Muscle of arm (tissue), 1 donor: ENCODE measurements at regions not wholly inside any gene's neighbourhood (a gene's known extent, or its start where the extent isn't known, plus 50 kb on each side); places are given as distances from the start of the nearest gene placed in this dataset.
"Not testable (repeated sequence)": the region's sequence is repeated elsewhere in the genome, so short reads cannot be mapped to it uniquely, and the experiment has no call there.

Experiments
- DNase-seq: peaks from one replicate; pipeline ENCODE4 v3.0.0-alpha.2; 2013

DNA sequence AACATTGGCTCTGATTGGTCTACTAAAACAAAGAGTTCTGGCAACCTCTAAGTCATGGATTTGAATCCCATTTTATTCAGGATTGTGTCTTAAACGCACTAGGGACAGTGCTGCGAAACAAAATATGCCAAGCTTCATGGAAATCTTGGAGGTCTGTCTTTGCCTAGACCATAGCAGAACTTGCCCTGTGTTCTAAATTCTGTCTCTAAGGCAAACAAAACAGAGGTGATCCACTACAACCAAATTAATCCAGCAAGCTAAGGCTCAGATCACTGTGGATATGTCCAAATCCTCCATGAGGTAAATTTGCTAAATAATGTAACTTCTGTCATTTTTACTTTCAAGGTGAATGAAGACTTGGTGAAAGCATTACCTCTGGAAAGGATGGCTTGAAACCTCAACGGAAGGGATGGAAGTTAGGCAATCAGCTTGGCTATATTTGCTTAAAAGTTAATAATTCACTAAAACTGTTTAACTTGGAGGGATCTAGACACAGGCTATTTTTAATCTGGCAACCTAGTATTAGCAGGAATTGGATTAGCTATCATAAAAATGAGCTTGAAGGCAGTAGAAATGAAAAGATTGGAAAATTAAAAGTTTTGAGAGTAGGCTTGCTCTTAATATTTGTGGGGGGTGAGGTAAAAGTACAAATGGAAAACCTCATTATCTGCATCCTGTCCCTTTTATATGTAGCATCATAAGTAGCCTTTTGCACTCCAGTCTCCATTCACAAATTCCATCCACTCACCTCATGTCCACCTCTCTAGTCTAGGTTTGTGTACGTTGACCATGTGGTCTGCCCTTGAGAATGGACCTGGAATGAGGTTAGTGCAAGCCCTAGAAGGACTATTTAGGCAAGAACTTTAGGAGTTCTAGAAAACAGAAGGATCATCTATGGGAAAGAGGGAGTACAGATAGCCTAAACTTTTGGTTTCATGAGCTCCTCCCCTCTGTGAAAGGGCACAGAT is 176.2 kb downstream of the SMC2 start:
- DNase-seq: no peak

DNA sequence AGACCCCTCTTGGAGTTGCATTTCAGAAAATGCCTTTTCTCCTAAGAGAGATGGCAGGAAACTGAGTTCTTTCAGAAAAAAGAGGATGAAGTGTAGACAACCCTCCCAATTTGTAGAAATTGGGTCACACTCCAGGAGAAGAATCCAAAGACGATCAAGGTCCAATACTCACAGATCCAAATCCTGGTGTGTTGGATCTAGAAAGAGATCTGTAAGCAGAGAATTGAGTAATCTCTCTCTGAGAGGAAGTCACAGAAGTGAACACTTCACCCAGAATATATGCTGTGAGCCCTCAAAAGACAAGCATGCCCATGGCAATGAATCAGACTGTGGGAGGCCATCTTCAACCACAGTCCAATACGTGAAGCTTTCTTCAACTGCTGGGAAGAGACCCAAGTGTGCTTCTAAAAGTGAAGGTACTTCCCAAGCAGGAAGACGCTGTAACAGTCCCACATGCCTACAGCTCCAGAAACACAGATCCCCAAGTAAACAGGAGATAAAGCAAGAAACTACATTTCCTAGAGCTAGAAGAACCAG is 182.7 kb downstream of the SMC2 start:
- DNase-seq: no peak

DNA sequence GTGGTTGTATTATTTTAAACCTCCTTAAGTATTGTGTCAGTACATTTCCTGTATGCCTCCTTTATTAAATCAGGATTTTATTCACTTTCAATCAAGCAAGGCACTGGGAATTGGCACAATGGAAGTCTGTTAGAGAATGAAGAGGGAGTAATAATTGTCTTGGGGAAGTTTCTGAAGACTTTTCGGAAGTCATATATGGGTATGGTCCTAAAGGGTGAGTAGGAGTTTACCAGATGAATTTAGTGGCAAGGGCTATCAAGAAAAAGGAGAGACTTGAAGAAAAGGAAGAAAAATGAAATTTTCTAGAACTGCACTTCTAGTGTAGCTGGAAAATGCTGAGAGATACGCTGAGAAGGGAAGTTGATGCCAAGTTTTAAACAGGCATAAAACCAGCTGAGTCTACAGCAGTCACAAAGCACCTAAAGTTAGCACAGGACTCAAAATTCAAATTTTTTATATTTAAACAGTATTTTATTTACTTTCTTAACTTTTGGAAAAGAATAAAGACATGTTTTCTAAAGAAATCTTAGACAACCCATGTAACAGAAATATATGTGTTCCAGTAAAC is 184.9 kb downstream of the SMC2 start:
- peak; percentile 32 for DNase-seq

DNA sequence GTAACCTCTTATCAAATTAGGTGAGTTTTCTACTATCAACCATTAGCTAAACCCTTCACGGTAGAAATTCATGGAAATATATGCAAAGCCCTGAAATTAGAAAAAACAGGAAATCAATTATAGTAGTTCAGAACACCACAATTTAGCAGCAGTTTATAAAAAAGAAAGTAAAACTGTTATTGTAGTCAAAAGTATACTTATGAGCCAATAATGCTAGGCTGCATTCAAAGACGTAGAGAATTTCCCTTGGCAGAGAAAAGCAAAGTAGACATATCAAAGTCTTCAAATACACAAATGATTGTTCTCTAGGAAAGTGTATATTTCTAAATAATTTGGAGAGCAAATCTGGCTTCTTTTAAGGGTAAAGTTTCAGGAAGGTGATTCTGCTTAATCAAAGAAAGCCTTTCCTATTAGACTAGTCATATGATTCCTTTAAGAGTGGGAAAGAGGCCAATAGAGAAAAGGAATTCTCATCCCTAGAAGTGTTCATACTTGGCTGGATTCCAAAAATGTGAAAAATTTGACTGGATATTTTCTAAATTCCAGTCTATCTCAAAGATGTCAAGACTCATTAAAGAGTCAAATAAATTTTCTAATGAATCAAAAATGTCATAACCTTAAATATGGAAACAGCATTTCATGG is 185.5 kb downstream of the SMC2 start:
- DNase-seq: peak; percentile 17

DNA sequence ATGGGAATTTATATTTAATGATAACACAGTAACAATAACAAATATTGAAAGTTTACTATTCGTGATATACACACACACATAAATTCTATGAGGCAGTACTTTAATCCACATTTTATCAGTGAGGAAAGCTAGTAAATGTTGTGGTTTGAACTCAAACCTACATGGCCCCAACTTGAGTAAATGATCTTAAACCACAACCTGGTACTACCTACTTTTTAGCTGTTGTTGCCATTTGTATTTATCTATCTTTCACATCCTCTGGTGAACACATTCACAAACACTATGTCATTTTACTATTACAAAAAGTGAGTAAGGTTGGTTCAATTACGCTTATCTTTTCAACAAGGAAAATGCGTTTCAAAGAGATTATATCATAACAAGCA is 186.1 kb downstream of the SMC2 start:
- no peak for DNase-seq

DNA sequence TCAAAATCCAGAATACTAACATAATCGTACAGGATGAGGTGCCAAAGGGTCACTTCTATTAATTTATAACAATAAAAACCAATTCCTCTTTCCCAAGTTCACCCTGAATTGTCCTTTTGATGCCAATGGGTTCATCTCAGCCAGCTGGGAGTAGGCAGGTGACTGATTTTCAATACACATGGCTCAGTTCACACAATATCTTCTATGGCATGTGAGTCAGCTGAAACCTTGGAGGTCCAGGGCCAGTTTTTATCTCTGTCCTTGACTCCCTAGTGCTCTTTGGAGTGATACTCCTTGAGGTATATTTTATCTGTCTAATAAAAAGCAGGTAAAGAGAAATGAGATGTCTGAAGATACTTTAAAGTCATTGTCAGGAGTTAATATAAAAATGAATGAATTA is 186.6 kb downstream of the SMC2 start:
- DNase-seq: no peak

DNA sequence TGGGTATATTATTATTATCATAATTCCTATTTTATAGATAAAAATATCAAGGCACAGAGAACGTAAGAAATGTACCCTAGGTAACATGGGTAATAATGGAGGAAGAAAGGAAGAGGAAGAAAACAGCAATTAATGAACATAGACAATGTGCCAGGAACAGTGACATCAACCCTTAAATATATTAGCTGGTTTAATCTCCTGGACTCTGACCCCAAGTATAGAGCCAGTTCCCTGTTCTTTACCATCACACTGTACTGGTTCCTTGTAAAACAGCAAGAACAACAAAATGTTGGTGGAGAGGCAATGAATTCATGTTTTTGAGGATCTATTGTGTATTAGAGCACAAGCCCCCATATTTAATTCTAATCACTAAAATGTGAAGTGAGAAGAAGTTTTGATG is 192.1 kb downstream of the SMC2 start:
- DNase-seq: no peak

DNA sequence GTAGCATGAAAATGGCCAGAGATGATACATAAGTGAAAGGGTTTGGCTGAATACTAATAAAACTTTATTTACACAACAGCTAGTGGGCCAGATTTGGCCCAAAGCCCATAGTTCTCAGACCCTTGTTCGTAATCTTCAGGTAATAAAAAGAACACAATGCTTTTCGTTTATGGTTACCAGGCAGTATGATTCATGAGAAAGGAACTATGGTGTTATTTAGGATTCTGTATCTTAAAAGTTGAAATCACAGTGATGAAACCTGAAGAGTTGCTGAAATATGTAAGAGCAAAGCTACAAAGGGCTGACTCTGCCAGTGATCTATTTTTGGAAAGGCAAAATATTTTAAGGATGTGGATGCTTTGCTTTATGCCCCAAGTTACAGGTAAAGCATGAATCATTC is 192.7 kb downstream of the SMC2 start:
- no peak for DNase-seq

DNA sequence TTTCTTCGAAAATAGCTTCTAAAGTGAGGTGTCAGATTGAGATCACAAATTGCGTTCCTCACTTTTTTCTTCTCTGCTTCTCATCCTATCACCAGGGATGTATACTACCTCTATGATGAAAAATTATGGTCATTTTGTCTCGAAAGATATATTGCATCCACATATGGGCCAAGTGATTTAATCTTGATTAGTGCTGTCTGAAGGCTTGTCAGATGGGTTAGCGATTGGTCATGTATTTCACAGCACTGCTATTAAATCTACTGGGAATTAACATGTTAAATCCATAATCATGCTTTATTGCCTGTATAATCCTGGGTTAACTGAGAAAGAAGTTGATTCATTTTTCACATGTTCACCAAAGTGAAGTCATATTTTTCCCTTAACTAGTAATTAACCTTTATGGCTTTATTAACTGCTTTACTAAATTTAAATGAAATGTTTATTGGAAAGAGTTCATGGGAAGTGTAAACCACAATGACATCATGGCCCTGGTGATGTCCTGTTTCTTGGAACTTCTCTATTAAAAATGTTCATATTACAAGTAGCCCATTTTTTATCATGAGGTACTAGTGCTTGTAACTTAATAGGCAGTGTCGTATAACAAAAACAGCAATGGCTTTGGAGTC is 193.3 kb downstream of the SMC2 start:
- no peak for DNase-seq

DNA sequence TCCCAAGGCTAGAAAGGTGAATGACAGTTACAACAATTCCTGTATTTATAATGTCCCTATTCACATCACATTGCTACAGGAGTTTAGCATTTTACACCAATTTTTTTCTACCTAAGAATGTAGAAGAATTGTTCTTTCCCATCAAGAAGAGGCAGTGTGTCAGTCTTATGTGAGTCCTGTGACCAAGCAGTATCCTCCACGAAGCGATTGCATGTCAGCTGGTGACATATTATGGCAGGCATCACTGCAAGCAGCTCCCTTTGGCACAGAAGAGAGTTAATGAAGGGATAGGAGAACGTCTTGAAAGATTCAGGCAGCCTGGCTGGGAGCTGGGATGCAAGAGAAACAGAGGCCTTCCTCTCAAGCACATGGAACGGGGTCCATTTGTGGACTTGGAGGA is 199.8 kb downstream of the SMC2 start:
- DNase-seq: no peak

DNA sequence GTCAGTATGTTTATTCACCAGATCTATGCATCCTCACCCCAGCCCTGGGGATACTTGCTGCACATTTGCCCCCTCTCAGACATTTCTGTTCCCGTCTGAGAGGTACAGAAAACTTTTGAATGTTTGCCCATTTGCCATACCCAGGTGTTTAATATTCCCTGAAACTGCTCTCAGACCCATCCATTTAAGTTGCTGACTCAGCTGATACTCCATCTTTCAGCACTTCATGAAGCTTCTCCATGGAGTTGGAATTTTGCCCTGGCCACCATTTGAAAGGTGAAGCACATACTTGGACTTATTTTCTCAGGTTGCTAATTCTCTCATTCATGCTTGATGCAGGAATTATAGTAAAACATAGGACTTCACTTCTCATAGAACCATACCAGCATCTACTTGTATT is 203.9 kb upstream of the OR13F1 start:
- no peak for DNase-seq

DNA sequence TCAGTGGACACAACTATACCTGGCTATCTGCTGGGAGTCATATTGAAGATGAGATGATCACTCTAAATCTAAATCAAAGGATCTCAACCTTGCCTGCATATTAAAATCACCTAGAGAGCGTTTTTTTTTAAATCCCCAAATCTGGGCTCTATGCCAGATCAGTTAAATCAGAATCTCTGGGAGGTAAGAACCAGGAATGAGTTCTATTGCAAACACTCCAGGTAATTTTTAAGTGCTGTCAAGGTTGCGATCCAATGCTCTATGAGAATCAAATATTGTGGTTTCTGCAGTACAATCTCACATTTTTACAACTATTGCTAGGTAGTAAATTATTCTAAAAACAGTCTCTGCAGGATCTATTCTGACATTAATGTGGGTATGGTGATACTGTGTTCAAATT is 202.3 kb upstream of the OR13F1 start:
- DNase-seq: no peak

DNA sequence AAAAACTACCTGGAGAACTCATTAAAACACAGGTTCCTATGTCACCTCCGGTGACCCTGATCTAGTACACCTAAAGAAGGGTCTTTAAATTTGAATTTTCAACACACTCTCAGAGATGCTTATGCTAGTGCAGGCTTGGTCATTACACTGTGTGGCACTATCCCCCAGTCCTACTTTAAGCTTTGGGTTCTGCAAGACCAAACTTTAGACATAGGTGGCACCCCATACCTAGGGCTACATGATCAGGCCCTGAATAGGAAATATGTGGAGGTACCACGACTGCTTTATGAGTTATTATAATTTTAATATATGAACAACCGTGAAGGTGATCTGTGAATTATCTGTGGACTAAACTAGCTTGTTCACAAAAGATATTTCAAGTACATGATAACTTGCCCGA is 201.3 kb upstream of the OR13F1 start:
- DNase-seq: no peak

DNA sequence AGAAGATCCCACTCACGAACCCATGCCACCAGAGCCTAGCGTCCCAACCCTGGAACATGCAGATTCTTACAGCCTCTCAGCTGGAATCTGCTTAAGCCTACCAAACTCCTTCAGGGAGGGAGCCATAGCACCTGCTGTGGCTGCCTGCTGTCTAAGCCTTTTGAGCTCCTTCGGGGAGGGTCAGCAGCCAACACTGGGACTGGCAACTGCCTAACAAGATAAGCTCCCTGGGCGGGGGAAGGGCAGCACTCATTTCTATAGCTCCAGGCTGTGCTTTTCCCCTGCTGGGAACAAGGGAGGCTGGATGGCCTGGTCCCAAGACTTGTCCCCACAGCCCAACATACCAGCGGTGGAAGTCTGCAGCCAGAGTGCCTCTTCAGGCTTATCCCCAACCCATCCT is 199.1 kb upstream of the OR13F1 start:
- DNase-seq: no peak

DNA sequence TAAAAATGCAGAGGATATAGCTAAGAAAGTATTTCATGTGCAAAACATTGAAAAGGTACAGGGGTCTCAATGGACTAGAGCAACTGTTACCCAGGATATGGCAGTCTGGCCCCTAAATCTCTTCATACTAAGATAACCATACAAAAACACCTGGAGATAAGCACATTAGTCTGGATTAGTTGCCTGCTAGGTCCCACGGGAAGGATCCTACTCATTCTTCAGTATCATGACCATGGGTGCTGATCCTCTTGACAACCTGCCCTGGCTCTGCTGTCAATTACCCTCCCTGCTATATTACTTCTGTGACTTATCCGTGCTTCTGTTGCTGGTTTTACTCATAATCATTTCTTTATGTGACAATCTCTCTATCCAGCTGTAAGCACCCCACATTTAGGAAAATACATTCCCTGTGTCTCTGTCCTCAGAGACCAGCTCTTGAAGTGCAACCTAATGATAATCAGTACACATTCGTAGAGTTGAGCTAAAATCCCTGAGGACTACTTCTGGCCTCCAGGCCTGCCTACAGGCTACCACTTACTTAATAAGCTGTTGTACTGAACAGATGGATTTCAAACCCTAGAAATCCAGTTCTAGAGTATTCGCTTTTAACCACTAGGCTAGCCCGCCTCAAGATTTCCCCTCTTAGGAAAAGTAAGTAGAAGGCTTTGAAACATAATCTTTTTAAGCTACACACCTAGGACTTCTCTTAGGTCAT is 190.5 kb upstream of the OR13F1 start:
- DNase-seq: no peak

DNA sequence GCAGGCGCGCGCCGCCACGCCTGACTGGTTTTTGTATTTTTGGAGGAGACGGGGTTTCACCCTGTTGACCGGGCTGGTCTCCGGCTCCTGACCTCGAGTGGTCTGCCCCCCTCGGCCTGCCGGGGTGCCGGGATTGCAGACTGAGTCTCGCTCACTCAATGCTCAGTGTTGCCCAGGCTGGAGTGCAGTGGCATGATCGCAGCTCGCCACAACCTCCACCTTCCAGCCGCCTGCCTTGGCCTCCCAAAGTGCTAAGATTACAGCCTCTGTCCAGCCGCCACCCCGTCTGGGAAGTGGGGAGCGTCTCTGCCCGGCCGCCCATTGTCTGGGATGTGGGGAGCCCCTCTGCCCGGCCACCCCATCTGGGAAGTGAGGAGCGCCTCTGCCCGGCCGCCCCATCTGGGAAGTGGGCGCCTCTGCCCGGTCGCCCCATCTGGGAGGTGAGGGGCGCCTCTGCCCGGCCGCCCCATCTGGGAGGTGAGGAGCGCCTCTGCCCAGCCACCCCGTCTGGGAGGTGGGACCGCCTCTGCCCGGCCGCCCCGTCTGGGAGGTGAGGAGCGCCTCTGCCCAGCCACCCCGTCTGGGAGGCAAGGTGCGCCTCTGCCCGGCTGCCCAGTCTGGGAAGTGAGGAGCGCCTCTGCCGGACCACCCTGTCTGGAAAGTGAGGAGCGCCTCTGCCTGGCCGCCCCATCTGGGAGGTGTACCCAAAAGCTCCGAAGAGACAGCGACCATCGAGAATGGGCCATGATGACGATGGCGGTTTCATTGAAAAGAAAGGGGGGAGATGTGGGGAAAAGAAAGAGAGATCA is 187.7 kb upstream of the OR13F1 start:
- DNase-seq: not testable (repeated sequence)

DNA sequence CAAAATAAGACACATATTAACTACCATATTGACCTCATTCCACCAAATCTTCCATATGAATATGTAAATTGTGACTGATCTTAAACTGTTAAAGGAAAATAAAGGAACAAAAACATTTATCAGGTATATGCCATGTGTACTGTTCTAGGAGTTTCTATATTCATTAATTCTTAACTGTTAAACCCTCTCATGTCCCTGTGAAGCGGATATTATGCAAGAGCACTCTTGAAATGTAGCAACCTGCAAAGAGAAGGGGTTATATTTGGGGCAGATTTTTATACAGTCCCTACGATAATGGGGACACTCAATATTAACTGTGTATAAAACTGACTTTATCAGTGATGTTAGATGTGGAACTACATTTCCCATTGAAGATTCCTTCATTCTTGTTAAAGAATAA is 184.9 kb upstream of the OR13F1 start:
- DNase-seq: no peak

DNA sequence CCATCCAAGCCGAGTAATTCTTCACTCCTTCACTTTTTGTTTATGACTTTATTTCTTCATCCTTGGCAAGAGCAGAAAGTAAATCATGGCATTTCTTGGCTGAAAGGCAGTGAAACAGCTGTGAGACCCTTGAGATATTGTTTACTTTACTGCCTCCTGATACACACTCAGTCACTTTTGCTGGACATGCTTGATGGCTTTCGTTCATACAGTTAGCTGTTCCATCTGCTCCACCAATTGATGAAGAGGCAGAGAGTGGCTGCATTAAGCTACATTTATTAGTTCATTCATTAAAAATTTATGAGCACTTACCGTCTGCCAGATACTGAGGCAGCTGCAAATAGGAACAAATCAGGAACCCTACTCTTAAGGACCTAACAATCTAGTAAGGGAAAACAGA is 184.4 kb upstream of the OR13F1 start:
- no peak for DNase-seq

DNA sequence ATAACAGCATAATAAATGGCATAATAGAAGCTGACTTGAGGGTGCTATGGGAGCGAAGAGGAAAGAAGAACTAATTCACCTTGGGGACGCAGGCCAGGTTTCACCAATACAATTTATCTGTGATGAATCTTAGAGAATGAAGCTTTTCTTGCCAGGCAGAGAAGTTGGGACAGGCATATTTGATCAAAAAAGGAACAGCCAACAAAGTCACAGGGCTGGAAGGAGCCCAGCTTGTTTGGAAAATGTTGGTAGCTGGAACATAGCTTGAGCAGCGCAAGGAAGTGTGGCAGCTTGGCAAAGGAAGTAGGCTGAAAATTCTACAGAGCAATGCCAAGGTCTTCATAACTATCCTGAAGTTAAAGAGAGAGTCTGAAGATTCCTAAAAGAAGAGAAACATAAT is 181.5 kb upstream of the OR13F1 start:
- DNase-seq: no peak

DNA sequence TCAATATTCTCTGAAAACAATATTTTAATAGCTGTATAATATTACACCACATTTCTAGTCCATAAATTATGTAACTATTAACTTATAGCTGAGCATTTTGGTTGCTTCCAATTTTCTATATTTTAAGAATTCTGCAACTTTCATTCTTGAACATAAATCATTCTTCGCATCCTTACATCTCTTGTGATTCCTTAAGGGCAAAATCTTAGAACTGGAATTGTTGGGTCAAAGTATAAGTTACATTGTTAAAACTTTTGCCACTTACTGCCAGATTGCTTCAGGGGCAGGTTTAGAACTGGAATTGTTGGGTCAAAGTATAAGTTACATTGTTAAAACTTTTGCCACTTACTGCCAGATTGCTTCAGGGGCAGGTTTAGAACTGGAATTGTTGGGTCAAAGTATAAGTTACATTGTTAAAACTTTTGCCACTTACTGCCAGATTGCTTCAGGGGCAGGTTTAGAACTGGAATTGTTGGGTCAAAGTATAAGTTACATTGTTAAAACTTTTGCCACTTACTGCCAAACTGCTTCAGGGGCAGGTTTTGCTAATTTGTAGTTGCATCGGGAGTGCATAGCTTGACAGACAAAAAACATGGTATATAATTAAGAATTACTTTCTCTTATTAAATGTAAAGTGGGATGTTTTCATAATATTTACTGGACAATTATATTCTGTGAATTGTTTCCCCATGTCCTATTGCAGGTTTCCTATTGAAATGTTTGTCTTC is 179.9 kb upstream of the OR13F1 start:
- not testable (repeated sequence) for DNase-seq
